Endothelial cell (in vitro differentiated cells): ENCODE measurements at regions not wholly inside any gene's neighbourhood (a gene's known extent, or its start where the extent isn't known, plus 50 kb on each side); places are given as distances from the start of the nearest gene placed in this dataset.
"Not testable (repeated sequence)": the region's sequence is repeated elsewhere in the genome, so short reads cannot be mapped to it uniquely, and the experiment has no call there.

Source experiments
- DNase-seq: peaks from one replicate; pipeline ENCODE4 v3.0.0; 2021; ENCODE audit warnings: low spot score
- H3K27ac Mint-ChIP-seq: one replicate; pipeline ENCODE4 v1.8.0; 2021; ENCODE audit warnings: mixed read lengths, inconsistent platforms; ENCODE audit not compliant: unreplicated experiment
- H3K27me3 Mint-ChIP-seq: one replicate; pipeline ENCODE4 v1.8.0; 2021; ENCODE audit warnings: mild to moderate bottlenecking, moderate library complexity, mixed read lengths, inconsistent platforms; ENCODE audit not compliant: unreplicated experiment
- H3K36me3 Mint-ChIP-seq: one replicate; pipeline ENCODE4 v1.8.0; 2021; ENCODE audit warnings: mild to moderate bottlenecking, low read depth, mixed read lengths, inconsistent platforms; ENCODE audit not compliant: unreplicated experiment
- H3K4me1 Mint-ChIP-seq: one replicate; pipeline ENCODE4 v1.8.0; 2021; ENCODE audit warnings: mild to moderate bottlenecking, mixed read lengths, inconsistent platforms; ENCODE audit not compliant: unreplicated experiment
- H3K4me3 Mint-ChIP-seq: one replicate; pipeline ENCODE4 v1.8.0; 2021; ENCODE audit warnings: mild to moderate bottlenecking, mixed read lengths, inconsistent platforms; ENCODE audit not compliant: unreplicated experiment
- H3K9me3 Mint-ChIP-seq: one replicate; pipeline ENCODE4 v1.8.0; 2021; ENCODE audit warnings: mixed read lengths, inconsistent platforms; ENCODE audit not compliant: unreplicated experiment
- TF ChIP-seq, protein P1 (sequence below): fragments of 200-600 bp; sonication (generic); IDR thresholded peaks from one replicate; pipeline ENCODE4 v1.5.0; 2021; ENCODE audit warnings: antibody characterized with exemption; ENCODE audit not compliant: unreplicated experiment

DNA sequence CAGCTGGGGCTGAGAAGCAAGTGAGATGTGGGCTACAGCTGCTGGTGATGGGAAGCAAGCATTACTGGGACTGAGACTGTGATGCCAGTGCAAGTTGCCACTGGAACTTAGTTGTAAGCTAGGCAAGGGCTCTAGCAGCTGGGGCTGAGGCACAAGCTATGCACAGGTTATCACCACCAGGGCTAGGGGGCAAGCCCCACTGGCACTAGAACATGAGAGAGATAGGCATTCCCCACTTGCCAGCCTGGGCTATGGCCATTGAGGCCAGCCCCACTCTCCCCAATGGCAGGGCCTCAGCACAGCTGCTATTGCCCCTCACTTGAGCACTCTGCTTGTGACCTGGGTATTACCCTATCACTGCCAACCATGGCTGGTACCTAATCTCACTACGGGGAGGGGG lies 130.8 kb upstream of the SMIM31 start:
- DNase-seq, result no peak
- Mint-ChIP-seq H3K36me3 (no peaks in the 10 kb centered on the region), H3K27ac (no peak overlapping the region), H3K4me1 (peaks cover 2% of the 10 kb centered on the region), H3K4me3 (no peak overlapping the region), H3K9me3 (no peaks in the 10 kb centered on the region), H3K27me3 (no peaks in the 10 kb centered on the region)
- TF ChIP-seq, protein P1, sequence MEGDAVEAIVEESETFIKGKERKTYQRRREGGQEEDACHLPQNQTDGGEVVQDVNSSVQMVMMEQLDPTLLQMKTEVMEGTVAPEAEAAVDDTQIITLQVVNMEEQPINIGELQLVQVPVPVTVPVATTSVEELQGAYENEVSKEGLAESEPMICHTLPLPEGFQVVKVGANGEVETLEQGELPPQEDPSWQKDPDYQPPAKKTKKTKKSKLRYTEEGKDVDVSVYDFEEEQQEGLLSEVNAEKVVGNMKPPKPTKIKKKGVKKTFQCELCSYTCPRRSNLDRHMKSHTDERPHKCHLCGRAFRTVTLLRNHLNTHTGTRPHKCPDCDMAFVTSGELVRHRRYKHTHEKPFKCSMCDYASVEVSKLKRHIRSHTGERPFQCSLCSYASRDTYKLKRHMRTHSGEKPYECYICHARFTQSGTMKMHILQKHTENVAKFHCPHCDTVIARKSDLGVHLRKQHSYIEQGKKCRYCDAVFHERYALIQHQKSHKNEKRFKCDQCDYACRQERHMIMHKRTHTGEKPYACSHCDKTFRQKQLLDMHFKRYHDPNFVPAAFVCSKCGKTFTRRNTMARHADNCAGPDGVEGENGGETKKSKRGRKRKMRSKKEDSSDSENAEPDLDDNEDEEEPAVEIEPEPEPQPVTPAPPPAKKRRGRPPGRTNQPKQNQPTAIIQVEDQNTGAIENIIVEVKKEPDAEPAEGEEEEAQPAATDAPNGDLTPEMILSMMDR, result no peak

DNA sequence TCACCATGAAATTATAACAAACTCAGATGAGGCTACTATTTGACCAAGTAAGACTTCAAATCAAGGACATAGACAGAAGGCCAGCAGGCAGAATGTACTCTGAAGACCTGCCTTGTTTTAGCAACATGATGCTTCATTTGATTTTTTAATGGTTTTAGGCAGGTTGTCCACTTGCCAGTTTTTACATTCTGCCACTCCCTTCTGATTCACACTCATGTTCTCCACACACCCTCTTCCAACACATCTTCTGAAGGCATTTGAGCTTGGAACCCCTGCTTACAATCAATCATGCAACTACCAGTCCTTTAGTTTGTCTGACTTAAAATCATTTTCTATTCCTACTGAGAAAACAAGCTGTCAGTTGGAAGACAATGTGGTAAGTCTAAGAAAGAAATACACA lies 114.9 kb upstream of the SMIM31 start:
- Mint-ChIP-seq H3K27ac (no peak overlapping the region), H3K36me3 (no peaks in the 10 kb centered on the region), H3K4me3 (no peak overlapping the region), H3K27me3 (peaks cover 1% of the 10 kb centered on the region), H3K4me1 (peaks cover 9% of the 10 kb centered on the region), H3K9me3 (no peaks in the 10 kb centered on the region)
- DNase-seq, result no peak
- TF ChIP-seq, protein P1, result no peak

DNA sequence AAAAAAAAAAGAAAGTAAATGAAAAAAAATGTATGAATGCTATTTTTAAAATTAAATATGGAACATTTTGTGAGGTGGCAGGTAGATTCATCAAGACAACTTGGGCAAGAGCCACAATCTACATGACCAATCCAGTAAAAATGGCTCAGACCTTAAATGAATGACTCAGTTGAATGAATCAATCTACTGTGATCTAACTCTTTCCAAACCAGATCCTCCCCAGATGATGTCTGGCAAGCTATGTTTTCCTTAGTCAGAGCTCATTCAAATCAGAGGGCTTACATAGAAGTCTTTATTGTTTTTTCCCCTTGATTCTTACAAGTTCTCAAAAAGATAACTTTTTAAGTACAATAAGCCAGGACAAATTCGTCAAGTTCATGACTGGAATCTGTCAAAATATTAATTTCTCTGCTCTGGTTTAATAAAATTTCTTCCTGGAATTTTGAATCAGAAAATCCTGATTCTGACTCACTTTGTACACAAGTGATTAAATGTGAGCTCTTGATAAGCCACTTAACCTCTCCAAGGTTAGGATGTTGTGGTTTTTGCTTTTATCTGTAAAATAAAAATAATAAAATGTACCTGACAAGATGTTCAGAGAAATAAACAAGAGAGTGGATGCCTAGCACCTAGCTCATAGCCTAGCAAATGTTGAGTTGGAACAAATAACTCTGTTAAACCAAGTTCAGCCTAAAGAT lies 105.6 kb upstream of the SMIM31 start:
- H3K36me3 Mint-ChIP-seq, result no peaks in the 10 kb centered on the region
- DNase-seq, result no peak
- TF ChIP-seq, protein P1, result no peak
- peaks cover 2% of the 10 kb centered on the region for H3K4me1 Mint-ChIP-seq
- no peaks in the 10 kb centered on the region for H3K9me3 Mint-ChIP-seq
- H3K27ac Mint-ChIP-seq, result no peak overlapping the region
- H3K27me3 Mint-ChIP-seq, result no peaks in the 10 kb centered on the region
- no peak overlapping the region for H3K4me3 Mint-ChIP-seq

DNA sequence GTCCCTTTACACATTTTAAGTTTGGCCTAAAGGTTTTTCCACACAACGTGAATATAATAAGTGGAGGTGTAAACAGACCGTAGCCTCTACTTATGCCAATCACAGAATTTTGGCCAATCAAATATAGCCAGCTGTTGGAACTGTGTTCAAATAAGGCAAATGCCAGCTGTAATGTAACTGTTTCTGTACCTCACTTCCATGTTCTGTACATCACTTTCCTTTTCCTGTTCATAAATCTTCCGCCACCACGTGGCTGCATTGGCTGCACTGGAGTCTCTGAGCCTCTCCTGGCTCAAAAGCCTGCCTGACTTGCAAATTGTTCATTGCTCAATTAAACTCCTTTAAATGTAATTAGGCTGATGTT lies 105.1 kb upstream of the SMIM31 start:
- no peaks in the 10 kb centered on the region for H3K4me1 Mint-ChIP-seq
- no peak for DNase-seq
- no peak overlapping the region for H3K4me3 Mint-ChIP-seq
- no peaks in the 10 kb centered on the region for H3K36me3 Mint-ChIP-seq
- no peak overlapping the region for H3K27ac Mint-ChIP-seq
- H3K9me3 Mint-ChIP-seq, result no peaks in the 10 kb centered on the region
- TF ChIP-seq, protein P1, result no peak
- no peaks in the 10 kb centered on the region for H3K27me3 Mint-ChIP-seq

DNA sequence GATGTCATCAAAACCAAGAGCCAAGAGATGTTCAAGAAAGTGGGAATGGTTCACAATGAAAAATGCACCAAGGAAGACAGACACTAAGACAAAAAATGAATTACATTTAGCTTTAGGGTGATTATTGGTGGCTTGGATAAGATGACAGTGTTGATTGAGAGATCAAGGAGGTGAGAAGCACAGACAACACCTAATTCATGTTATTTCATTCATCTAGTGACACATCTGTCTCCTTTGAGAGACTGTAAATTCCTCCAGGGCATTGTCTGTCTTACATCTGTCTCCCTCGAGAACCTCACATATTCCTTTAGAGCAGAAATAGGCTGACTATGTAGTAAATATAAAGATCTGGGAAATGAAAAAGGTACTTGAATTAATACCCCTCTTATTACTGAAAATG lies 94.2 kb upstream of the SMIM31 start:
- Mint-ChIP-seq H3K27ac (no peak overlapping the region), H3K36me3 (peaks cover 6% of the 10 kb centered on the region), H3K4me1 (no peaks in the 10 kb centered on the region), H3K9me3 (peaks cover 6% of the 10 kb centered on the region), H3K4me3 (no peak overlapping the region), H3K27me3 (no peaks in the 10 kb centered on the region)
- TF ChIP-seq, protein P1, result no peak
- DNase-seq, result no peak

DNA sequence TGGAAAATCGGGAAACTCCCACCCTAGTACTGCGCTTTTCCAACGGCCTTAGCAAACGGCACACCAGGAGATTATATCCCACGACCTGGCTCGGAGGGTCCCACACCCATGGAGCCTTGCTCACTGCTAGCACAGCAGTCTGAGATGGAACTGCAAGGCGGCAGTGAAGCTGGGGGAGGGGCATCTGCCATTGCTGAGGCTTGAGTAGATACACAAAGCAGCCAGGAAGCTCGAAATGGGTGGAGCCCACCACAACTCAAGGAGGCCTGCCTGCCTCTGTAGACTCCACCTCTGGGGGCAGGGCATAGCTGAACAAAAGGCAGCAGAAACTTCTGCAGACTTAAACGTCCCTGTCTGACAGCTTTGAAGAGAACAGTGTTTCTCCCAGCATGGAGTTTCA lies 77.8 kb upstream of the SMIM31 start:
- not testable (repeated sequence) for H3K27ac Mint-ChIP-seq

More for the DNA sequence above, 77.8 kb upstream of the SMIM31 start:
- H3K27me3 Mint-ChIP-seq, H3K4me3 Mint-ChIP-seq, DNase-seq, H3K9me3 Mint-ChIP-seq, H3K36me3 Mint-ChIP-seq, H3K4me1 Mint-ChIP-seq: not testable (repeated sequence)
